ENCODE measurements at regions not wholly inside any gene's neighbourhood (a gene's known extent, or its start where the extent isn't known, plus 50 kb on each side); places are given as distances from the start of the nearest gene placed in this dataset.
"Not testable (repeated sequence)": the region's sequence is repeated elsewhere in the genome, so short reads cannot be mapped to it uniquely, and the experiment has no call there.

DNA sequence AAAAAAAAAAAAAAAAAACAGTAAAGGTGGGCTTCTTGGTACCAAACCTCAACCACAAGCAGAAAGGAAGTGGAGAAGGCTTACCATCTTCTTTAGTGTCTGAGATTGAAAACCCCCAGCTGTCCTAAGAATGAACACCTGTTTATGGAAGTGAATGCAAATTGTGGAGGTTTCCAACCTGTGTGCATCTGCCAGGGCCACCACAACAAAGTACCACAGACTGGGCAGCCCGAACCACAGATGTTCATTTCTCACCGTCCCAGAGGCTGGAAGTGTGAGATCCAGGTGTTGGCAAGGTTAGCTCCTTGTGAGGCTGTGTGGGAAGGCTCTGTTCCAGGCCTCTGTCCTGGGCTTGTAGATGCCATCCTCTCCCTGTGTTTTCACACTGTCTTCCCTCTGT lies 348.7 kb downstream of the SETD4 start:
- no peak for ATAC-seq
- Mint-ChIP-seq H3K36me3 (no peaks in the 10 kb centered on the region), H3K27ac (no peak overlapping the region), H3K27me3 (peaks cover 7% of the 10 kb centered on the region), H3K9me3 (no peaks in the 10 kb centered on the region), H3K4me3 (no peak overlapping the region), H3K4me1 (no peaks in the 10 kb centered on the region)

DNA sequence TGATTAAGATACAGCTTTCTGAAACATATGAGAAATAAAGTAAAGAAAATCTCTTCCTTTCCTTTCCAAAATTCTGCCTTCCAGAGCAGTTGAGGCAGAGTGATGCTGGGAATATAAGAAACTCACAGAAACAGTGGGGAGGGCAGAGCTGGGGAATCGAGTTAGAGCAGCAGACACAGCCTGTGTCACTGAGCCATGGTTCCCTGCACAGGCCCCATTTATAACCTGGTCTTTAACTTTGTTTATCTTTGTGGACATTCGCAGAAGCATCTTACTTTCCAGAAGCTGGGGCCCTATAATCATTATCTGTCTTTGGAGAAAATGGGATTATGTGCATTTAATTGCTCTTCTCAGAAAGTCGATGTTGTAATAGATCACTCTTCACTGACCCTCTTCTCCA lies 349.1 kb downstream of the SETD4 start:
- no peak for ATAC-seq
- H3K4me3 Mint-ChIP-seq = no peak overlapping the region
- H3K27me3 Mint-ChIP-seq = peaks cover 7% of the 10 kb centered on the region
- no peaks in the 10 kb centered on the region for H3K9me3 Mint-ChIP-seq
- H3K4me1 Mint-ChIP-seq = no peaks in the 10 kb centered on the region
- H3K36me3 Mint-ChIP-seq = no peaks in the 10 kb centered on the region
- no peak overlapping the region for H3K27ac Mint-ChIP-seq

DNA sequence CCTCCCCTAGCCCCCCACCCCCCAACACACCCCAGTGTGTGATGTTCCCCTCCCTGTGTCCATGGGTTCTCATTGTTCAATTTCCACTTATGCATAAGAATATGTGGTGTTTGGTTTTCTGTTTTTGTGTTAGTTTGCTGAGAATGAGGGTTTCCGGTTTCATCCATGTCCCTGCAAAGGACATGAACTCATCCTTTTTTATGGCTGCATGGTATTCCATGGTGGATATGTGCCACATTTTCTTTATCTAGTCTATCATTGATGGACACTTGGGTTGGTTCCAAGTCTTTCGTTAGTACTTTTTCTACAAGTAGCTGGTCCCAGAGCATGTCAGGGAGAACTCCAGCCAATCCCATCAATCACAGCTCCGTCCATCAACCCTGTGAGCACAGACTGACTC lies 350.3 kb downstream of the SETD4 start:
- not testable (repeated sequence) for H3K36me3 Mint-ChIP-seq, H3K4me3 Mint-ChIP-seq
- H3K27me3 Mint-ChIP-seq = peaks cover 11% of the 10 kb centered on the region

DNA sequence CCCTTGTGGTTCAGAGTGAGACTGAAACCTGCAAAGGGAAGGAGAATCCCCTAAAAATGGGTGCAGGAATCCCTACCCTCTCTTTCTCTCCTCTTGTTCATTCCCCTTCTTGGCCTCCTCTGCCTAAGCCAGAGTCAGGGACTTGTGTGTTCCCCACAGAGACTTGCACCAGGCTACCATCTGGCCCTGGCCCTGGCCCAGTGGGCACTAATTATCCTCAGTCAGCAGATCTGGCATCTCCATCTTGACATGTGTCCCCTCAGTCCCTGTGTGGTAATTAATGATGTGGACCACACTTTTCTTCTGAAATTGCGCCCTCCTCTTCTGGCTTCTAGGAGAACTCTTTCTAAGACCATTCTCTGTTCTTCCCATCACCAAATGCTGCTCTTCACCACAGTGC lies 354.4 kb downstream of the SETD4 start:
- Mint-ChIP-seq H3K36me3 (no peaks in the 10 kb centered on the region), H3K27ac (no peak overlapping the region), H3K27me3 (peaks cover 25% of the 10 kb centered on the region), H3K9me3 (no peaks in the 10 kb centered on the region), H3K4me3 (no peak overlapping the region), H3K4me1 (no peaks in the 10 kb centered on the region)
- ATAC-seq = no peak

More for the DNA sequence above, 350.3 kb downstream of the SETD4 start:
- H3K27ac Mint-ChIP-seq, ATAC-seq, H3K4me1 Mint-ChIP-seq, H3K9me3 Mint-ChIP-seq: not testable (repeated sequence)

DNA sequence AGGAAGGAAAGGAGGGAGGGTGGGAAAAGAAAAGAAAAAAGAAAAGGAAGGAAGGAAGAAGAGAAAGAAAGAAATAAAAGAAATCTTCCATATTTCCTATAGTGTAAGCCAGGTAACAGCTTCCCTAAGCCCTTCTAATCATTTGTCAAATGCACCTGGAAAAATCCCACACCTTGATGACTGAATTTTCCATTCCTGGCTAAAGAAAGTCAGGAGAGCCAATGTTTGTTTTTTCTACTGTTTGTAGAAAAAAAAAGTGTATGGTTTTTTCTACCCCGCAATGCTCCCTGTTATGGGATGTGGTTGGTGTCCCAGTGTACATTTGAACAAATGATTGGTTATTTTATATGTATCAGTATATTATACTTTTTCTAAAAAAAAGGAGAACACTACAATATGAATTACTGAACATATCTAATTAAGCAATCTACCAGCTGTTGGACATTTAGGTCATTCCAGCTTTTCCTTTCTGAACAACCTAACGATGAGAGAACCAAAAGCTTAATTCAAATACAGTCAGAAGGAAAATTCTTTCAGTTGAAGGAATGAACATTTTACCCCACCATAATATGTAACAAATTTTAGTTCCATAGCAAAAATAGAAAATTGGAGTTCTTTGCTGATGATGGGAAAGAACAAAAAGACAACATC lies 355.0 kb downstream of the SETD4 start:
- no peaks in the 10 kb centered on the region for H3K9me3 Mint-ChIP-seq
- H3K27ac Mint-ChIP-seq = no peak overlapping the region
- no peaks in the 10 kb centered on the region for H3K4me1 Mint-ChIP-seq
- peaks cover 30% of the 10 kb centered on the region for H3K27me3 Mint-ChIP-seq
- no peak overlapping the region for H3K4me3 Mint-ChIP-seq
- no peak for ATAC-seq
- no peaks in the 10 kb centered on the region for H3K36me3 Mint-ChIP-seq

DNA sequence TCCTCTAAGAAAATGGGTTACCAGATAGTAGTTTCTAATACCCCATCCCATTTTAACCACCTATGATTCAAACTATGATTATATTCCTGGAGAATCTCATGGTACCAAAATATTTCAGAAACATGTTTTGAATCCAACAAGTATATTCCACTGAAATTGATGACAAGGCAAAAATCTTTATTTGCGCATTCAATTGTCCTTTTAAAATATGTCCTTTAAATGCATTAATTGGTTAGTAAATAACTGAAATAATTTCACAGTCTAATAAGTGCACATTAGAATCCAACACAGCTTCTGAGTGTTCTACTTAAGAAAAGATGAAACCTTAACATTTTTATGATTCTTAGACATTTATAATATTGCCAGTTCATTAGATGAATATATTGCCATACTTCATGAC lies 356.6 kb downstream of the SETD4 start:
- peaks cover 45% of the 10 kb centered on the region for H3K27me3 Mint-ChIP-seq
- no peaks in the 10 kb centered on the region for H3K36me3 Mint-ChIP-seq
- H3K4me3 Mint-ChIP-seq = no peak overlapping the region
- ATAC-seq = no peak
- no peaks in the 10 kb centered on the region for H3K4me1 Mint-ChIP-seq
- H3K27ac Mint-ChIP-seq = no peak overlapping the region
- H3K9me3 Mint-ChIP-seq = no peaks in the 10 kb centered on the region

DNA sequence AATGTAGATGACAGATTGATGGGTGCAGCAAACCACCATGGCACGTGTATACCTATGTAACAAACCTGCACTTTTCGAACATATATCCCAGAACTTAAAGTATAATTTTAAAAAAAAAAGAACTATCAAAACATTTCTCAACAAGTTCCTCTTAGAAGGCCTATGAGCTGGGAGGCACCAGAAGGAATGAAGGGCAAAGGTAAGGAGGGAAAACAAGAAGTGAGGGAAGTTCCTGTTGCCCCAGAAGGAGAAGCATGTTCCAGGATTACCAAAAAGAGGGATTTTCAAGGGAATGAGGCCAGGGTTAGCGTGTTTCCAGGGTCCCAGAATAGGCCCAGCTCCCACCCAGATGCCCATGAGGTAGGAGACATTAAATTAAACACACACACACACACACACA lies 361.0 kb downstream of the SETD4 start:
- H3K36me3 Mint-ChIP-seq = no peaks in the 10 kb centered on the region
- H3K27ac Mint-ChIP-seq = no peak overlapping the region
- no peaks in the 10 kb centered on the region for H3K9me3 Mint-ChIP-seq
- no peak overlapping the region for H3K4me3 Mint-ChIP-seq
- H3K27me3 Mint-ChIP-seq = peaks cover 53% of the 10 kb centered on the region
- ATAC-seq = no peak
- no peaks in the 10 kb centered on the region for H3K4me1 Mint-ChIP-seq

DNA sequence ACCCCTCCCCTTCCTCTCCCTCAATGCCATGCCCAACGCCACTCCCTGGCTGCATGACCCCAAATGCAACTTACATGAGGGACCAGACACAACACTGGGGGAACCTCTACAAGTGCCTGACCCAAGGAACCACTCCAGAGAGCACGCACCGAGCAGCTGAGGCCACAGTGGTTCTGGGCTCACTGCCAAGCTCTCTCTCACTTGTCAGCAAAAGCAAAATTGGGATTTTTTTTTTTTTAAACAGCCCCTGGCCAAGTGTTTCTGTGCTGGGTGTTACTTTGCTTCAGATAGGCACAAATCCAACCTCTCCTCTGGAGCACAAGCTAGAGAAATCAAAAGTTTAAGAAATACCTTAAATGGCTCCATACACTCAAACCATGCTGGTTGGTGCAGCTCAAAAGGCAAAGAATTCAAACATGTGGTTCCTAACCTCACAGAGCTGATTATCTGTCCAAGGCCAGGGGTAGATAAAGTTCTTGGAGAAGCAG lies 363.0 kb downstream of the SETD4 start:
- Mint-ChIP-seq H3K9me3 (no peaks in the 10 kb centered on the region), H3K36me3 (no peaks in the 10 kb centered on the region), H3K27me3 (peaks cover 48% of the 10 kb centered on the region), H3K4me3 (no peak overlapping the region), H3K4me1 (no peaks in the 10 kb centered on the region), H3K27ac (no peak overlapping the region)
- ATAC-seq = no peak

DNA sequence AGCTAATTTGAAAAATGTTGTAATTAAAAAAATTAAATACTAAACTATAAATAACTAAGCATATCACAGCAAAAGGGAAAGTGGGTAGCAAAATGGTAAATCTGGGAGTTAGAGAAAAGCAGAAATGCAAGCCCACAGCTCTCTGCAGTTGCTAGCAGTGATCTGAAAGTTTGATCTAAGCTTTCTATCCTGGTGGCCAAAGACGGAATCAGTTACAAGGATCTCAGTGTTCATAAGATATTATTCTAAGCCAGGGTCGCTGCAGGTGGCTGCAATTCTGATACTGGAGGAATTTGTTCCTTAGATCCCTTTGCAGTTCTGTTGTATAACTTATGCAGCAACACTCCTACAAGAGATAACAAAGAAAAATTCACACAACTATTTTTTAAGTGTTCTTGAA lies 363.7 kb downstream of the SETD4 start:
- H3K4me1 Mint-ChIP-seq = no peaks in the 10 kb centered on the region
- no peak overlapping the region for H3K4me3 Mint-ChIP-seq
- H3K27me3 Mint-ChIP-seq = peaks cover 53% of the 10 kb centered on the region
- H3K9me3 Mint-ChIP-seq = peaks cover 5% of the 10 kb centered on the region
- no peak for ATAC-seq
- no peak overlapping the region for H3K27ac Mint-ChIP-seq
- no peaks in the 10 kb centered on the region for H3K36me3 Mint-ChIP-seq

DNA sequence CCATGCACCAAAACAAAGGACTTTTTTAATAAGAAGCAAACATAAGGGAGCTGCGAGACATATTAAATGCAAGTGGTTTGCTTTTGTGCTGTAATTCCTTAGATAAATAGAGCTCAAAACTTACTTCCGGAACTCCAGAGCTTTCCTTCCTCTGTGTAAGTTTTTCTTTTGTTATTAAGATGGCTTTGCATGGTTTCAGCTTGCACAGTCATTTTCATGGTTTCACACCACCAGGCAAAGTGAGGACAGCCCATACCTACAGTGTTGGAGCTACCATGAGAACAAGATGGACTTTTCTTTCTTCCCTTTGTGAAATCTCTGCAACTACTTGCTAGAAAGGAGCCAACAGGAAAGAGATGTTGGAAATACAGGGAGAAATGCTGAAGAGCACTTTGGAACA lies 368.0 kb downstream of the SETD4 start:
- peaks cover 29% of the 10 kb centered on the region for H3K27me3 Mint-ChIP-seq
- H3K27ac Mint-ChIP-seq = no peak overlapping the region
- no peak overlapping the region for H3K4me3 Mint-ChIP-seq
- ATAC-seq = no peak
- H3K9me3 Mint-ChIP-seq = peaks cover 5% of the 10 kb centered on the region
- no peaks in the 10 kb centered on the region for H3K4me1 Mint-ChIP-seq
- H3K36me3 Mint-ChIP-seq = no peaks in the 10 kb centered on the region

DNA sequence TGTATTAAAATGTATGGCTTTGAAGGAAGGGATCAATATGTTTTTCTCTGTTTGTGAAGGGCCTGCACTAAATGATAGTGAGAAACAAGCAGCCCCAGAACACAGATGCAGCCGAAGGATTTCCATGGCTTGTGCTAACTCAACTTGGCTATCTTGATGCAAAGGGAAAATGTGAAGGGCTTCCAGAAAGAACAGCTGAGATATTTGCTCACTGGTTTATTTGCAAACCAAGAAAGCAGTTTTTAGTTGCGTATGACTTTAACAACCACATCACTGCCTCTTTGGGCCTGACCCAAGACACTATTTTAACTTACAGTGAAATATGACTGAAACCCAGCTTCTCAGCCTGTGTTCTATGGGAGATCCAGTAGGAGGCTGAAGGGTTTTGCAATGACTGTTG lies 369.9 kb downstream of the SETD4 start:
- H3K27me3 Mint-ChIP-seq = peaks cover 32% of the 10 kb centered on the region
- no peaks in the 10 kb centered on the region for H3K4me1 Mint-ChIP-seq
- no peak for ATAC-seq
- H3K4me3 Mint-ChIP-seq = no peak overlapping the region
- no peaks in the 10 kb centered on the region for H3K36me3 Mint-ChIP-seq
- H3K9me3 Mint-ChIP-seq = peaks cover 5% of the 10 kb centered on the region
- no peak overlapping the region for H3K27ac Mint-ChIP-seq

DNA sequence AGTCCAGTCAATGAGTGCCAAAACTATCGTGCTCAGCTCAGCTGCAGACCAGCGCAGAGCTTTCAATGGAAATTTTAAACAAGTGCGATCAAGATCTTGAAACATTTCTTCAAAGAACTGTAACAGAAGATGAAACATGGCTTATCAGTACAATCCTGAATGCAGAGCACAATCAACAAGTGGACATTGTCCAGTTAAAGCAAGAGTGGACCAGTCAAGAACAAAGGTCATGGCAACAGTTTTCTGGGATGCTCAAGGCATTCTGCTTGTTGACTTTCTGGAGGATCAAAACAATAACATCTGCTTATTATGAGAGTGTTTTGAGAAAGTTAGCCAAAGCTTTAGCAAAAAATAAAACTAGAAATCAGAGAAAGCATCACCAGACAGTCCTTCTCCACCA lies 374.2 kb downstream of the SETD4 start:
- no peaks in the 10 kb centered on the region for H3K4me1 Mint-ChIP-seq
- H3K4me3 Mint-ChIP-seq = no peak overlapping the region
- H3K27ac Mint-ChIP-seq = no peak overlapping the region
- H3K9me3 Mint-ChIP-seq = no peaks in the 10 kb centered on the region
- peaks cover 35% of the 10 kb centered on the region for H3K27me3 Mint-ChIP-seq
- H3K36me3 Mint-ChIP-seq = no peaks in the 10 kb centered on the region
- no peak for ATAC-seq

DNA sequence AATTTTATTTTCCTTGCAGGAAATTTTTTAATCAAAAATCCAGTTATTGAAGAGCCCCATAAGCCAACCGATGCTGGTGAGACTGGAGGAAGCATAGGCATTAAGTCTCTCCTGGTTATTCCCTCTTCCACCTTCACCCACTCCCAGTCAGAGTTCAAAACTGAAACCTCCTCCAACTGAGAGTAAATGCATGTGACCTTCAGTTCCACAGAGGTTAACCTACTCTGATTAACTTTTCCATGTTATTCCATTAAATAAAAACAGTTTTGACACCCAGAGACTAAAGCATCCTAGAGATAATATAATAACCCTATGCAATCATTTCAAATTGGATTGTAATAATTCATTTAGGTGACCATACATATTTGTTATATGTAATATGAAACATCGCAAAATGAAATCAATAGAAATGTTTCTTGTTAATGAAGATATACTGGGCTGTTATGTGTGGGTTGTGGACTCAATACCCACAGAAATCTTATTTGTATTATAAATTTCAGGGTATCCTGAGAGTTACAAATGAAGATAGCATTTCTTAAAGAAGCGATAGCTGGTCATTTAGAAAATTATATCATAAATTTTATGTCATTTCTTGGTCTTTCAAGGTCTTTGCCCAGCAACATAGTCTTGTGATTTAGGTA lies 376.5 kb downstream of the SETD4 start:
- no peaks in the 10 kb centered on the region for H3K9me3 Mint-ChIP-seq
- H3K27ac Mint-ChIP-seq = no peak overlapping the region
- H3K36me3 Mint-ChIP-seq = no peaks in the 10 kb centered on the region
- H3K27me3 Mint-ChIP-seq = peaks cover 45% of the 10 kb centered on the region
- no peak overlapping the region for H3K4me3 Mint-ChIP-seq
- no peak for ATAC-seq
- no peaks in the 10 kb centered on the region for H3K4me1 Mint-ChIP-seq

DNA sequence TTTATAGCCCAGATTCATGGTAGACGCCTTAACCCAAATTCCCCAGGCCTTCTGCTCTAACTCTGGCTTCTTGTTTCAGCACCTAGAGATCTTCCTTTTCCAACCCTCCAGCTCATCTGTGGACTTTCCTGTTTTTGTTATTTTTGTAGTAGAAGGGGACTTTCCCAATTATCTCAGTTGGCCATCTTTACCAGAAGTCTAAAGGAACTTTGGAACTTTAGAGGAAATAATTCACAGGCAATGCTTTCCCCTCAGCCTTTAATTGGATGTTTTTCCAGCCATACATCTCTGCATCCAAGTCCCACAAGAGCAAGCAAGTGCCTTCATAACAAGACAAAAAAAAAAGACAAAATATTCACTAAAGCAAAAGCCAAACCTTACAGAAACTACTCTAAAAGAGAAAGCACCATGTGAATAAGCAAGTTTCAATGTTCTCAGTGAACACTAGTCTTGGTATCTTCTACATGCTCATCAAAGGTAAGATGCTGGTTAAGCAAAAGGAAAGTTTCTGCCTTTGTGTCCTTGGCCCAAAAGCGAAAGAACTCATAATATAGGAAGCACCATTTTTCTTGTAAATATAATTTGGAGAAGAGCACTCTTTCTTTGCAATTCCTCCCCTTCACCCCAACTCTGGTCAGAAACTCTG lies 377.3 kb downstream of the SETD4 start:
- ATAC-seq = no peak
- peaks cover 4% of the 10 kb centered on the region for H3K9me3 Mint-ChIP-seq

DNA sequence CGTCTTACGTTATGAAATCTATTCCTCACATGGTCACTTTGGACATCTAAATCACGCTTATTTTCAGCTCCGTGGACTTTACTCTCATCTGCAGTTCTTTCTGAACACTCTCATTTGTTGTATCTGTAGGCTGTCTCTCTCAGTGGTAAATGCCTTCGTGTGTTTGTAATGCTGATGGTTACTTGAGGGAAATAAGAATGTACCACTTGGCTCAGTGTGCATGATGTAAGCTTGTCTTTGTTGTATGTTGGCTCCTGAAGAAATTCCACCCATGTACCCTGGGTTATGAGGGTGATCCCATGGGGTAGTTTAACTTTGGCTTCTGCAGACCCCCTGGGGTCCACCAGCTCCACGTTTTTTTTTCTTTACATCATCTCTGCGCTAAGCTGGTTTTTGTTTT lies 378.4 kb downstream of the SETD4 start:
- Mint-ChIP-seq H3K4me1 (no peaks in the 10 kb centered on the region), H3K27me3 (peaks cover 30% of the 10 kb centered on the region), H3K27ac (no peak overlapping the region), H3K36me3 (no peaks in the 10 kb centered on the region), H3K9me3 (peaks cover 4% of the 10 kb centered on the region), H3K4me3 (no peak overlapping the region)
- no peak for ATAC-seq

More for the DNA sequence above, 377.3 kb downstream of the SETD4 start:
- Mint-ChIP-seq H3K4me1 (no peaks in the 10 kb centered on the region), H3K36me3 (no peaks in the 10 kb centered on the region), H3K27ac (no peak overlapping the region), H3K27me3 (peaks cover 41% of the 10 kb centered on the region), H3K4me3 (no peak overlapping the region)

DNA sequence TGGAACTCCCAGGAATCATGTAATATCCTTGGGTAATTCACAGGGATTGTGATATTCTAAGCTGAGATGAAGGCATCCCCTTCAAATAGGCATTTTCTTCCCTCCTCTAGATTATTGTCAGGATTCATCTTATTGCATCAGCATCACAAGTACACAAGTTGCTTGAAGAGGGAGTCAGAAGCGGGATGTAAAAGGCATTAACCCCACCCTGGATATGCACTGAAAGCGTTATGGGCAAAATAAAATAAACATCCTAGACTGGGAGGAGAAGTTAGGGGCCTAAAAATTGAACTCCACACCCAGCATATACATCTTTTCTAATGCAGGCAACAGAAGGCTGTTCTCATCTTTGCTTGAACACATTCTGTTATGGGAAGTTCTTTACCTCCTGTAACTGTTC lies 381.2 kb downstream of the SETD4 start:
- Mint-ChIP-seq H3K4me3 (no peak overlapping the region), H3K9me3 (peaks cover 4% of the 10 kb centered on the region), H3K27ac (no peak overlapping the region), H3K4me1 (no peaks in the 10 kb centered on the region), H3K36me3 (no peaks in the 10 kb centered on the region), H3K27me3 (peaks cover 33% of the 10 kb centered on the region)
- no peak for ATAC-seq

All from stimulated activated memory B cell treated with anti-CD40 and anti-IgM and Interleukin-4, amounts not matched to agents 10 μg/mL and 1 μg/mL and 100 μg/mL, for 72 hours (primary cell).